ENCODE measurements at regions not wholly inside any gene's neighbourhood (a gene's known extent, or its start where the extent isn't known, plus 50 kb on each side); places are given as distances from the start of the nearest gene placed in this dataset.

GRCh38 chr9:90044263-90044662, 439.5 kb downstream of the GADD45G start:
- no peaks in the 10 kb centered on the region for H3K36me3 ChIP-seq (ENCODE audit: low read depth, missing control alignments)
- H3K27ac ChIP-seq, result no peak overlapping the region
- no peak for DNase-seq
- no peaks in the 10 kb centered on the region for H3K27me3 ChIP-seq
- H3K4me1 ChIP-seq, result no peaks in the 10 kb centered on the region
- 73 to 79% methylated on average over 6 of the region's 6 CpGs for WGBS, 2 donors
- intact Hi-C loops (cut with DNase I; ENCODE audit: low total_unique reads), result no loop called here
- no peaks in the 10 kb centered on the region for H3K9me3 ChIP-seq
- TF ChIP-seq, protein P1, sequence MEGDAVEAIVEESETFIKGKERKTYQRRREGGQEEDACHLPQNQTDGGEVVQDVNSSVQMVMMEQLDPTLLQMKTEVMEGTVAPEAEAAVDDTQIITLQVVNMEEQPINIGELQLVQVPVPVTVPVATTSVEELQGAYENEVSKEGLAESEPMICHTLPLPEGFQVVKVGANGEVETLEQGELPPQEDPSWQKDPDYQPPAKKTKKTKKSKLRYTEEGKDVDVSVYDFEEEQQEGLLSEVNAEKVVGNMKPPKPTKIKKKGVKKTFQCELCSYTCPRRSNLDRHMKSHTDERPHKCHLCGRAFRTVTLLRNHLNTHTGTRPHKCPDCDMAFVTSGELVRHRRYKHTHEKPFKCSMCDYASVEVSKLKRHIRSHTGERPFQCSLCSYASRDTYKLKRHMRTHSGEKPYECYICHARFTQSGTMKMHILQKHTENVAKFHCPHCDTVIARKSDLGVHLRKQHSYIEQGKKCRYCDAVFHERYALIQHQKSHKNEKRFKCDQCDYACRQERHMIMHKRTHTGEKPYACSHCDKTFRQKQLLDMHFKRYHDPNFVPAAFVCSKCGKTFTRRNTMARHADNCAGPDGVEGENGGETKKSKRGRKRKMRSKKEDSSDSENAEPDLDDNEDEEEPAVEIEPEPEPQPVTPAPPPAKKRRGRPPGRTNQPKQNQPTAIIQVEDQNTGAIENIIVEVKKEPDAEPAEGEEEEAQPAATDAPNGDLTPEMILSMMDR (IDR thresholded peaks at IDR 0.05), result no peak
- TF ChIP-seq POLR2A (IDR thresholded peaks at IDR 0.05), result no peak
- no peak overlapping the region for H3K4me3 ChIP-seq

- Histone ChIP-seq H3K27ac (no peak overlapping the region), H3K36me3 (ENCODE audit: low read depth, missing control alignments) (no peaks in the 10 kb centered on the region), H3K4me3 (no peak overlapping the region), H3K9me3 (no peaks in the 10 kb centered on the region), H3K4me1 (no peaks in the 10 kb centered on the region), H3K27me3 (no peaks in the 10 kb centered on the region)
- WGBS, 2 donors, result 84 to 92% methylated on average over 7 of the region's 7 CpGs
- intact Hi-C loops (cut with DNase I; ENCODE audit: low total_unique reads), result no loop called here
- TF ChIP-seq POLR2A (IDR thresholded peaks at IDR 0.05), result no peak
- TF ChIP-seq, protein P1 (IDR thresholded peaks at IDR 0.05), result no peak
- no peak for DNase-seq
These were observed 439.9 kb downstream of the GADD45G start for GRCh38 chr9:90044710-90045151.

- intact Hi-C loops (cut with DNase I; ENCODE audit: low total_unique reads), result no loop called here
- WGBS, 2 donors, result 89 to 92% methylated on average over 6 to 7 of the region's 7 CpGs
- Histone ChIP-seq H3K4me1 (no peaks in the 10 kb centered on the region), H3K27ac (no peak overlapping the region), H3K27me3 (no peaks in the 10 kb centered on the region), H3K4me3 (no peak overlapping the region), H3K36me3 (ENCODE audit: low read depth, missing control alignments) (no peaks in the 10 kb centered on the region), H3K9me3 (no peaks in the 10 kb centered on the region)
- DNase-seq, result no peak
- TF ChIP-seq POLR2A (IDR thresholded peaks at IDR 0.05), result no peak
- TF ChIP-seq, protein P1 (IDR thresholded peaks at IDR 0.05), result no peak
These were observed 441.6 kb downstream of the GADD45G start for GRCh38 chr9:90046317-90046861.

- H3K27ac ChIP-seq, result no peak overlapping the region
- H3K4me3 ChIP-seq, result no peak overlapping the region
- intact Hi-C loops (cut with DNase I; ENCODE audit: low total_unique reads), result no loop called here
- no peaks in the 10 kb centered on the region for H3K4me1 ChIP-seq
- DNase-seq, result no peak
- TF ChIP-seq POLR2A (IDR thresholded peaks at IDR 0.05), result no peak
- TF ChIP-seq, protein P1 (IDR thresholded peaks at IDR 0.05), result no peak
- H3K9me3 ChIP-seq, result no peaks in the 10 kb centered on the region
- no peaks in the 10 kb centered on the region for H3K36me3 ChIP-seq (ENCODE audit: low read depth, missing control alignments)
- H3K27me3 ChIP-seq, result no peaks in the 10 kb centered on the region
These were observed 443.0 kb downstream of the GADD45G start for GRCh38 chr9:90047828-90048227.

DNA sequence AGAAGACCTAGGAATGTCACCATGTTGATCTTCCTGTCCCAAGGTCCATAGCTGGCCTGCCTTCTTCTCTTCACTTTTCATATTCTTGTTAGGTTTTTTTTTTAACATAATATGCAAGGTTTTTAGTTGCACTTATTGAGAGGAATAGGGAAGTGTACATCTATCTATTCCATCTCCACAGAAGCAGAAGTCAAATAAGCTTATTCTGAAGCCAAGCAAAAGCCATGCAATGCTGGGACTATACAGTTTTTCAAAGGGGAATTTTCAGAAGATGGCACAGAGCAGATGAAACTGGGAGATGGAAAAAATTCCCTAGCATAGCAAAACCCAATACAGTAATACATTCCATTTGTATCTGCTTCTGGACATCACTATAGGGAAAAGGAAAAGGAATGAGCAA, 447.6 kb downstream of the GADD45G start:
- H3K36me3 ChIP-seq (ENCODE audit: low read depth, missing control alignments), result no peaks in the 10 kb centered on the region

More for the DNA sequence above, 447.6 kb downstream of the GADD45G start:
- TF ChIP-seq, protein P1 (IDR thresholded peaks at IDR 0.05), result no peak
- no peak for TF ChIP-seq POLR2A (IDR thresholded peaks at IDR 0.05)
- Histone ChIP-seq H3K27me3 (no peaks in the 10 kb centered on the region), H3K4me1 (no peaks in the 10 kb centered on the region), H3K27ac (no peak overlapping the region), H3K9me3 (no peaks in the 10 kb centered on the region), H3K4me3 (no peak overlapping the region)
- intact Hi-C loops (cut with DNase I; ENCODE audit: low total_unique reads), result no loop called here
- no peak for DNase-seq

All from testis (tissue), 2 donors.